IPS DF 19.7 (cell line): ENCODE measurements at regions not wholly inside any gene's neighbourhood (a gene's known extent, or its start where the extent isn't known, plus 50 kb on each side); places are given as distances from the start of the nearest gene placed in this dataset.
"Not testable (repeated sequence)": the region's sequence is repeated elsewhere in the genome, so short reads cannot be mapped to it uniquely, and the experiment has no call there.

ENCODE experiments used
- DNase-seq: peaks from one replicate; pipeline ENCODE4 v3.0.0-alpha.2; 2013; ENCODE audit warnings: low read depth, low spot score

DNA sequence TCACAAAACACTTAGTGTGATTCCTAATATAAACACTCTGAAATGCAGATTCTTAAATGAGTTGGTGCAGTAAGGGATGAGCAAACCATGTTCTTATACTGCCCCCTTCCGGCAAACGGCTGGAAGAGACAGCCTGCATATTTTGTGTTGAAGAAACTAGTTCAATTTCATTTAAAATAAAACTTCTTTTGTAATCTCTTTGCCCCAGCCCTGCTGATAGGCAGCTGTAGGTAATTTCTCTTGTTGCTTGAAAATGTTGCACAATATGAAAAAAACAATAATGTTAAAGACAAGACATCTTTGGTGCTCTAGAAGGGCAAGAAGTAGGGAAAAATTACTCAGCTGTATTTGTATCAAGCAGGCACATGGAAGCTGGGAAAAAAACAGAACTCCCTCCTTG lies 89.7 kb upstream of the CCNG1 start:
- no peak for DNase-seq

- no peak for DNase-seq
Observed at GRCh38 chr5:163350083-163350482, 87.3 kb upstream of the CCNG1 start.

GRCh38 chr5:163352531-163352930 lies 84.9 kb upstream of the CCNG1 start:
- no peak for DNase-seq

GRCh38 chr5:163355811-163356210 lies 81.6 kb upstream of the CCNG1 start:
- not testable (repeated sequence) for DNase-seq

GRCh38 chr5:163357636-163358035 lies 79.8 kb upstream of the CCNG1 start:
- DNase-seq = no peak

GRCh38 chr5:163360656-163361055 lies 76.7 kb upstream of the CCNG1 start:
- no peak for DNase-seq

DNA sequence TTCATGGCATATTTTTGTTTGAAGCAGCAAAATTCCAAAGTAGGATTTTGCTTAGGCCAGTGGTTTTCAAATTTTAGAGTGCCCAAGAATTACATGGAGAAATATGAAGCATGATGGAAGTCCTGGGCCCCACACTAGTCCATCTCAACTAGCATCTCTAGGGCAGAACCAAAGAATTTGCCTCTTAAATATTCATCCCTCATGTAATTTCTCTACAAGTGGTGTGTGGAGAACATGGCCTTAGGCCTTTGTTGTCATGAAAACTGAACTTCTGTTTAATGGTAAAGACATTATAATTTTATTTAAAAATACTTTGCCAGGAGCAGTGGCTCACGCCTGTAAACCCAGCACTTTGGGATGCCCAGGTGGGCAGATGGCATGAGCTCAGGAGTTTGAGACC lies 75.9 kb upstream of the CCNG1 start:
- DNase-seq = no peak

DNA sequence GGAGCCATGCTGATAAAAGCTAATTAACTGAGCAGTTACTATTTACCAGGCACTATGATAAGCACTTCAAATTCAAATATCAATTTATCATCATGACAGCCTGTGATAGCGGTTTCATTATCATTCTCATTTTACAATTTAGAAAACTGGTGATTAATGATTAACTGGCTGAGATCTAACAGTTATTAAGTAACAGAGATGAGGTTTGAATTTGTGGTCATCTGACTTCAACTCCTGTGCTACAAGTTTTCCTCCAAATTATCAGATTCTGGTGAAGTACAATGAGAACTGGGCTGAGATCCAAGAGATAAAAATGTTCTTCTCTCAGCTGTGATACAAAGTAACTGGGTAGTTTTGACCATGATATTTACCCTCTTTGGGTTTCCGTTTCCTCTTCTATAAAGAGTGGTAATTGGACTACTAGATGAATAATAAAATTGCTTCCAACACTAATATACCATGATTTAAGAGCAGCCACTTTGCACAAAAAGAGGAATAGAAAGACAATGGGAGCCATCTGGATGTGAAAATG lies 74.5 kb upstream of the CCNG1 start:
- DNase-seq = no peak

GRCh38 chr5:163363389-163363788 lies 74.0 kb upstream of the CCNG1 start:
- DNase-seq = no peak

DNA sequence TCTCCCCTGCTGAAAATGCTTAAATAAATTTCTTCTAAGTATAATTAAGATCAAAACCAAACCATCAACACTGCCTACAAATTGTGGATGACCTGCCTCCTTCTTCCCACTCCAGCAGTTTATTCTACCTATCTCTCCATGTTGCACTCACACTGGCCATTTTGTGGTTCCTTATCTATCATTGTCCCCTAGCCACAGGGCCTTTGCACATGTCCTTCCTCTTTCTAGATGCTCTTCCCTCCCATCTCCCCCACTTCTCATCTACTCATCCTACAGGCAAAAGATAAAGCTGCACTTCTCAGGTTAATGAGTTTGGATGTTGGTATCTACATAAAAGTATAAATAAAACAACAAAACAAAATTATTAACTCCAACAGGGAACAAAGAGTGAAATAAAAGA lies 70.6 kb upstream of the CCNG1 start:
- no peak for DNase-seq

GRCh38 chr5:163369776-163370385 lies 67.5 kb upstream of the CCNG1 start:
- DNase-seq = no peak

- DNase-seq = no peak
Observed at GRCh38 chr5:163373436-163374084, 63.8 kb upstream of the CCNG1 start.

GRCh38 chr5:163377982-163378381 lies 59.4 kb upstream of the CCNG1 start:
- no peak for DNase-seq

DNA sequence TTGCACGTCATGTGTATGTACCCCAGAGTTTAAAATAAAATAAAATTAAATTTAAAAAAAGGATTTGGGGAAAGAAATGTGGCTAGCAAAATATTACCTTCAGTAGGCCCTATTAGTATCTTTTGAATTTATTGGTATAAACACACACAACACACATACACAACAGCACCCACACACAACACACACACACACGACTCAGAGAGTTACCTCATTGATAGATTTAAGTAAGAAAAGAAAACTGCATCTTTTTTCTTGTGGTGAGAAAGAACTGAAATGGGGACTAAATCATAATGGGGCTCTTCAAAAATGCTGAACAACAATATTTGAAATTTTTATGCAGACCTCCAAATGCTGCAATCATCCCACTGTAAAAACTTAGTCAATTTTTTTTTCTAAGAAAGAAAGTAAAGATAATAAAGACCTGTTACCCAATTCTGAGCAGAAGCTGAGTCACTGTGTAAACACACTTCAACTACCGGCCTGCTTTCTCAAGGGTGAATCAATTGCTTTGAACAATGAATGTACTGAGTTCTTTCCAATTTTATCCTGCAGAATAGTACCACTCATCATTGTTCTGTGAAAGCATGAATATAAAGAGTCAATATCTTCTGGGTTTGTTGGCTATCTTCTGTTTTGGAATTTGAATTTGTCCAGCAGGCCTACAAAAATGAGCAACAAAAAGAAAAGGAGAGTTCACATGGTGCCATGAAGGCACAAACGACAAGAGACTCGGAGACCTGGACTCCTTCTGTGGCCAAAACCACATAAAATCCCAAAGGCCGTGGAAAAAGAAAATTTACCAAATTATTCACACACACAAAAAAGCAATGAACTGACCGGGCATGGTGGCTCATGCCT lies 57.9 kb upstream of the CCNG1 start:
- no peak for DNase-seq

DNA sequence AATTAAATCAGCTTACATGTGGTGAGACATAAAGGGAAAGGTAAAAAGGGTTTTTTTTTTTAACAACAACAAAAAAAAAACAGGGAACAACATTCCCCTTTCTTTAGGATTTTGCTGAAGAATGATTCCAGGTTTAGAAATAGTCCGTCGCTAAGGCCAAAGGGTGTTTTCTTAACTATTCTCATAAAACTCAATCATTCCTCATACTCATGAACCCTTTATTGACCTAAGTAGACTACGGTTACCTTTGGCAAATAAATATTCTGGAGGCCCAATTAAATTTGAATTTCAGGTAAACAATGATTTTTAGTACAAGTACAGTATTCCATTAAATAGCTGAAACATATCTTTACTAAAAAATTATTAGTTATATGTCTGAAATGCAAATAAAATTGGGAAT lies 55.6 kb upstream of the CCNG1 start:
- DNase-seq = no peak

GRCh38 chr5:163383754-163384153 lies 53.6 kb upstream of the CCNG1 start:
- DNase-seq = no peak

DNA sequence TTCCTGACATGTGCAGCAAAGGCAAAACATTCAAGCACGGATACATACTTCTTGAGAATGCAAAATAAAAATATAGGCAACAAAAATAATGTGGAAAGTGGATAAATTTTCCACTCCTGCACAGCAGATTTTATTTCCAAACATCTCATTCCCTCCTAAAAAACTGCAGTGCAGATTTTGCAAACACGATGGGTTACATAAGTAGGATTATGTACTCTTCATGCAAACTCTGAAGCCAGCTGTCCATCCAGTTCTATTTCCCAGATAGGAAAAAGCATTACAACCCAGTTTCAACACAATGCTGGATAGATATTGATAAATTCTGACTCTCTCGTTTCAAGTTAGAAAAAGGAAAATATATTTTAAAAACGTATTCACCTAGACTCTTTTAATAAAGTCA lies 52.7 kb upstream of the CCNG1 start:
- DNase-seq = no peak

- no peak for DNase-seq
Observed at GRCh38 chr5:163385271-163385670, 52.1 kb upstream of the CCNG1 start.

DNA sequence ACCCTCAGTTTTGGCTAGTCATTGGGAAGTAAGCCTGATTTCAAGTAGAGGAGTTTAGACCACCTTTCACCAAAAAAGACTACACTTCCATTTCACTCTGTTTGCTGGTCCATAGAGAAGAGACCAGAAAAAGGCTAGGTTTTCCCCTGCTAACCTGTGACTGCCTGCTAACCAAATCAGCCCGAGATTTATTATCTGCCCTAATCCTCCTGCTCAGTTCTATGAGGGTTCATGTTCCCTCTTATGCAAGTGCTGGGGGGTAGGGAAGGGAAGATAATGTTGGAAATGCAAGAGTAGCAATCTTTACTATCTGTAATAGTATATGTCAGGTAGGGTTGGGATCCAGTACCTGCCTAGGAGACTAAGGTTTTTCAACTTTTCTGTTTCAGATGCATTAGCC lies 51.6 kb upstream of the CCNG1 start:
- no peak for DNase-seq

DNA sequence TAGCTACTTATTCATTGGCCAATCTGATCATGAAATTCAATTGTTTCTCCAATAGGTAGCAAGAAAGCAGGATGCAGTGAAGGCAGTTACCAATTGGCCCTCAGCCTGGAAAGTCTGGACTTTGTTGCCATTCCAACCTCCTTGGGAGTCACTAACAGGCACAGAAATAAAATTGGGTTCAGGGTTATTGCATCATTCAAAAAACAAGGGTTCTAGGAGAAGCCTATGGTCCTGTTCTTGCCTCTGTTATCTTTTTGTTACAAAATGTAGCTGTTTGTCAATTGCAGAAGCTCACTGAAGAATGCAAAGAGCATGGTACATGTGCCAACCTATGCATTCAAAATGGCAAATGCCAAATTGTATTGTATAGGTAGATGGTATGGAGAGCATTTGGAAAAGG lies 51.0 kb upstream of the CCNG1 start:
- no peak for DNase-seq

DNA sequence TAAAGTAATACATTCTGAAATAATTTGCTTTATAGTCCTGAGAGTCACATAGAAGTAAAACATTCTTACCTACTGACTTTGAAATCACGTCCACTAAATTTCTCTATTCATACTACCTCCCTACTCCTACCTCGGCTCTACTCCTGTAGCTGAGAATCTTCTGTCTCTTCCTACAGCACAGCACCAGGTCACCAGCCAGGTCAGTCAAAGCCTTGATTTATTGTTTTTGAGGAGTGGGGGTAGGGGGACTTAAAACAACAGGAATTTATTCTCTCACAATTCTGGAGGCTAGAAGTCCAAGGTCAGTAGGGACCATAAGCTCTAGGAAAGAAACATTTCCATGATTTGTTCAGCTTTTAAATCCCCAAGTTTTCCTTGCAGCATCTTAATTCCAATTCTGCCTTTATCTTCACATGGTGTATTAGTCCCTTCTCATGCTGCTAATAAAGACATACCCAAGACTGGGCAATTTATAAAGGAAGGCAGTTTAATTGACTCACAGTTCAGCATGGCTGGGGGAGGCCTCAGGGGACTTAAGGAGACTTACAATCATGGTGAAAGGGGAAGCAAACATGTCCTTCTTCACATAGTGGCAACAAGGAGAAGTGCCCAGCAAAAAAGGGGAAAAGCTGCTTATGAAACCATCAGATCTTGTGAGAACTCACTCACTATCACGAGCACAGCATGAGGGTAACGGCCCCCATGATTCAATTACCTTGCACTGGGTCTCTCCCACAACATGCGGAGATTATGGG lies 49.6 kb upstream of the CCNG1 start:
- DNase-seq = no peak
